B cell (primary cell): ENCODE measurements at regions not wholly inside any gene's neighbourhood (a gene's known extent, or its start where the extent isn't known, plus 50 kb on each side); places are given as distances from the start of the nearest gene placed in this dataset.

Experiments
- ATAC-seq: fragments of 200-7000 bp; cut with Tn5 transposase; one replicate; pipeline ENCODE4 v1.10.0; 2021; ENCODE audit warnings: low read depth, mild to moderate bottlenecking, moderate number of reproducible peaks, moderate library complexity
- CTCF ChIA-PET: fragments of 350-600 bp; sonication (Branson Sonifier 250); formaldehyde crosslinking; loops from one replicate; lab custom pipeline; 2021; ENCODE audit warnings: antibody characterized with exemption, inconsistent platforms; lab: Charles Lee
- POLR2A ChIA-PET: fragments of 350-600 bp; sonication (Branson Sonifier 250); formaldehyde crosslinking; loops from one replicate; lab custom pipeline; 2021; ENCODE audit warnings: antibody characterized with exemption; lab: Charles Lee
- DNase-seq: peaks from one replicate; pipeline ENCODE4 v3.0.0; 2013
- H2AFZ ChIP-seq: 2 replicates; pipeline ENCODE4 v1.6.1; 2012; ENCODE audit warnings: mild to moderate bottlenecking, low read depth, low read length; ENCODE audit not compliant: insufficient read depth, poor library complexity, severe bottlenecking
- H3K27ac ChIP-seq, 2 donors: 1 replicate in 1 of 2; 2 replicates in 1 of 2; pipeline ENCODE4 v1.5.1; 2012 to 2013; ENCODE audit warnings: low read length in 2 of 2, mild to moderate bottlenecking in 2 of 2, moderate library complexity in 1 of 2
- H3K27me3 ChIP-seq, 4 experiments: fragments of 200-600 bp in 1 of 4; sonication (generic) in 1 of 4; replicated peaks in 1 of 4; 1 replicate in 2 of 4; 2 replicates in 2 of 4; pipeline versions ENCODE4 v1.6.1 to v1.7.0; 2013 to 2016; ENCODE audit warnings: low read length in 3 of 4, mild to moderate bottlenecking in 2 of 4, mixed read lengths in 1 of 4, moderate library complexity in 1 of 4; ENCODE audit not compliant: insufficient read depth in 4 of 4, control insufficient read depth in 3 of 4; ENCODE audit errors: control extremely low read depth in 1 of 4
- H3K36me3 ChIP-seq, 2 experiments: replicated peaks in 1 of 2; 1 replicate in 1 of 2; 2 replicates in 1 of 2; pipeline versions ENCODE4 v1.6.1 to v1.7.1; 2013; ENCODE audit warnings: low read length in 1 of 2; ENCODE audit not compliant: insufficient read depth in 2 of 2, control insufficient read depth in 1 of 2; ENCODE audit errors: control extremely low read depth in 1 of 2, extremely low read depth in 1 of 2
- H3K4me1 ChIP-seq, 2 donors: fragments of 200-600 bp in 1 of 2; sonication (generic) in 1 of 2; 1 replicate in 1 of 2; 2 replicates in 1 of 2; pipeline versions ENCODE4 v1.5.1 to v1.6.1; 2013 to 2017; ENCODE audit warnings: low read length in 2 of 2; ENCODE audit not compliant: control insufficient read depth in 2 of 2, insufficient read depth in 2 of 2
- H3K4me2 ChIP-seq: replicated peaks from 2 replicates; pipeline ENCODE3; 2012; ENCODE audit warnings: mild to moderate bottlenecking, low read depth, low read length; ENCODE audit not compliant: poor library complexity, severe bottlenecking
- H3K4me3 ChIP-seq, 5 experiments: fragments of 200-600 bp in 1 of 5; sonication (generic) in 1 of 5; 1 replicate in 3 of 5; 2 replicates in 2 of 5; pipeline versions ENCODE4 v1.5.1 to v1.7.0; 2011 to 2016; ENCODE audit warnings: low read length in 4 of 5, mild to moderate bottlenecking in 4 of 5, low read depth in 2 of 5, control low read depth in 1 of 5, moderate library complexity in 1 of 5; ENCODE audit not compliant: insufficient read depth in 1 of 5; ENCODE audit errors: control extremely low read depth in 1 of 5, extremely low read depth in 1 of 5
- H3K79me2 ChIP-seq: fragments of 200-600 bp; sonication (generic); one replicate; pipeline ENCODE4 v1.6.0; 2016; ENCODE audit warnings: low read length; ENCODE audit not compliant: control insufficient read depth, insufficient read depth
- H3K9ac ChIP-seq: fragments of 200-600 bp; sonication (generic); 2 replicates; pipeline ENCODE4 v1.6.1; 2017; ENCODE audit warnings: mild to moderate bottlenecking, low read length, moderate library complexity
- H3K9me3 ChIP-seq, 3 donors: one replicate each; pipeline versions ENCODE4 v1.6.1 to v1.7.1; 2013; ENCODE audit warnings: low read length in 2 of 3; ENCODE audit not compliant: control insufficient read depth in 2 of 3, insufficient read depth in 1 of 3; ENCODE audit errors: control extremely low read depth in 1 of 3
- H4K20me1 ChIP-seq: 2 replicates; pipeline ENCODE4 v1.6.0; 2012; ENCODE audit warnings: mild to moderate bottlenecking, low read length; ENCODE audit not compliant: insufficient read depth, control insufficient read depth, poor library complexity, severe bottlenecking
- H3K27ac Mint-ChIP-seq: one replicate; pipeline ENCODE4 v1.8.0; 2021; ENCODE audit warnings: mixed read lengths
- H3K27me3 Mint-ChIP-seq: one replicate; pipeline ENCODE4 v1.8.0; 2021; ENCODE audit warnings: mixed read lengths
- H3K4me1 Mint-ChIP-seq: one replicate; pipeline ENCODE4 v1.8.0; 2021; ENCODE audit warnings: mixed read lengths
- H3K4me3 Mint-ChIP-seq: one replicate; pipeline ENCODE4 v1.8.0; 2021; ENCODE audit warnings: mixed read lengths
- H3K9me3 Mint-ChIP-seq: one replicate; pipeline ENCODE4 v1.8.0; 2022; ENCODE audit warnings: mixed read lengths; ENCODE audit not compliant: insufficient read depth
- EZH2 ChIP-seq: IDR thresholded peaks from 2 replicates; pipeline ENCODE4 v1.6.1; 2012; ENCODE audit warnings: borderline replicate concordance, low read depth, mild to moderate bottlenecking, moderate library complexity, low read length; ENCODE audit not compliant: insufficient read depth, poor library complexity, severe bottlenecking
- WGBS: methylation state at CpG from one replicate; pipeline ENCODE4 v1.1.5; 2013; ENCODE audit warnings: missing lambda C conversion rate; ENCODE audit not compliant: insufficient coverage; 5-methylcytosine and 5-hydroxymethylcytosine counted together
- intact Hi-C: fragments of 100-400 bp; cut with micrococcal nuclease; formaldehyde crosslinking; loops from one replicate; pipeline ENCODE4 v1.10.0; 2022
- TF ChIP-seq, protein P1 (sequence below): fragments of 200-600 bp; IDR thresholded peaks from one replicate; pipeline ENCODE4 v1.8.0; 2022; ENCODE audit warnings: antibody characterized with exemption, mild to moderate bottlenecking

DNA sequence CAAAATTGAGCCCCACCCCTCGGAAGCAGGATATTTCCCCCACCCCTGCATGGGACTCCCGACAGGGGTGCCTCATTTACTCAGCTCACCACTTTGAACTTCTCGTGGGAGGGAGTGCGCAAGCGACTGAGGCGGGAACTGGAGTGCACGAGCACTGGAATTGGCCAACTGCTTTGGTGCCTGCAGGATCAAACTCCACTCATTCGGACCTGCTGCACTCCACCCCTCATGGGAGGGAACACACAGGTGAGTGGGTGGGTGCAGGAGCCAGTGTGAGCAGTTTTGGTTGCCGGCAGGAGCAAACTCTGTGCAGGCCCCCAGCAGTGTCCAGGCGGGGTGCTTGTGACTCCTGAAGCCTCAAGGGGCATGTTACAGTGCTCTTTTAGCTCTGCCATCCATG, 301.2 kb downstream of the TUSC1 start:
- H3K9me3 Mint-ChIP-seq = peaks cover 4% of the 10 kb centered on the region
- TF ChIP-seq, protein P1, sequence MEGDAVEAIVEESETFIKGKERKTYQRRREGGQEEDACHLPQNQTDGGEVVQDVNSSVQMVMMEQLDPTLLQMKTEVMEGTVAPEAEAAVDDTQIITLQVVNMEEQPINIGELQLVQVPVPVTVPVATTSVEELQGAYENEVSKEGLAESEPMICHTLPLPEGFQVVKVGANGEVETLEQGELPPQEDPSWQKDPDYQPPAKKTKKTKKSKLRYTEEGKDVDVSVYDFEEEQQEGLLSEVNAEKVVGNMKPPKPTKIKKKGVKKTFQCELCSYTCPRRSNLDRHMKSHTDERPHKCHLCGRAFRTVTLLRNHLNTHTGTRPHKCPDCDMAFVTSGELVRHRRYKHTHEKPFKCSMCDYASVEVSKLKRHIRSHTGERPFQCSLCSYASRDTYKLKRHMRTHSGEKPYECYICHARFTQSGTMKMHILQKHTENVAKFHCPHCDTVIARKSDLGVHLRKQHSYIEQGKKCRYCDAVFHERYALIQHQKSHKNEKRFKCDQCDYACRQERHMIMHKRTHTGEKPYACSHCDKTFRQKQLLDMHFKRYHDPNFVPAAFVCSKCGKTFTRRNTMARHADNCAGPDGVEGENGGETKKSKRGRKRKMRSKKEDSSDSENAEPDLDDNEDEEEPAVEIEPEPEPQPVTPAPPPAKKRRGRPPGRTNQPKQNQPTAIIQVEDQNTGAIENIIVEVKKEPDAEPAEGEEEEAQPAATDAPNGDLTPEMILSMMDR = no peak
- TF ChIP-seq EZH2 = no peak
- Histone ChIP-seq H3K4me3 (no peak overlapping the region), H3K79me2 (no peaks in the 10 kb centered on the region), H3K27ac (no peak overlapping the region), H2AFZ (no peak overlapping the region), H3K27me3 (no peaks in the 10 kb centered on the region), H3K36me3 (no peaks in the 10 kb centered on the region), H4K20me1 (no peaks in the 10 kb centered on the region), H3K9ac (no peak overlapping the region), H3K9me3 (peaks cover 0 to 9% (median 0%) of the 10 kb centered on the region in 3 donors), H3K4me1 (no peaks in the 10 kb centered on the region), H3K4me2 (no peak overlapping the region)
- no peaks in the 10 kb centered on the region for H3K4me1 Mint-ChIP-seq
- WGBS = 91% methylated on average over 8 of the region's 10 CpGs
- H3K4me3 Mint-ChIP-seq = no peak overlapping the region
- no peak for ATAC-seq
- H3K27ac Mint-ChIP-seq = no peak overlapping the region
- intact Hi-C loops = no loop called here
- DNase-seq = no peak
- ChIA-PET POLR2A (no interaction called here), CTCF (no interaction called here)
- no peaks in the 10 kb centered on the region for H3K27me3 Mint-ChIP-seq

DNA sequence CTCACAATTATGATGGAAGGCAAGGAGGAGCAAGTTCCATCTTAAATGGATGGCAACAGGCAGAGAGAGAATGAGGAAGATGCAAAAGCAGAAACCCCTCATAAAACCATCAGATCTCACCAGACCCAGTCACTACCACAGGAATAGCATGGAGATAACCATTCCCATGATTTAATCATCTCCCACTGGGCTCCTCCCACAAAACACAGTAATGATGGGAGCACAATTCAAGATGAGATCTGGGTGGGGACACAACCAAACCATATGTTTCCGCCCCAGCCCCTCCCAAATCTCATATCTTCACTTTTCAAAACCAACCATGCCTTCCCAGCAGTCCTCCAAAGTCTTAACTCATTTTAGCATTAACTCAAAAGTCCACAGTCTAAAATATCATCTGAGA, 304.0 kb downstream of the TUSC1 start:
- Histone ChIP-seq H3K79me2 (no peaks in the 10 kb centered on the region), H3K4me3 (no peak overlapping the region), H4K20me1 (no peaks in the 10 kb centered on the region), H2AFZ (no peak overlapping the region), H3K36me3 (no peaks in the 10 kb centered on the region), H3K4me1 (no peaks in the 10 kb centered on the region), H3K27me3 (no peaks in the 10 kb centered on the region), H3K4me2 (no peak overlapping the region), H3K9me3 (peaks cover 0 to 10% (median 0%) of the 10 kb centered on the region in 3 donors), H3K27ac (no peak overlapping the region), H3K9ac (no peak overlapping the region)
- no peak for ATAC-seq
- no peak for DNase-seq
- Mint-ChIP-seq H3K9me3 (peaks cover 4% of the 10 kb centered on the region), H3K4me3 (no peak overlapping the region), H3K27me3 (no peaks in the 10 kb centered on the region), H3K4me1 (no peaks in the 10 kb centered on the region), H3K27ac (no peak overlapping the region)
- TF ChIP-seq EZH2 = no peak
- TF ChIP-seq, protein P1 = no peak
- ChIA-PET POLR2A (no interaction called here), CTCF (no interaction called here)
- intact Hi-C loops = no loop called here
- 57% methylated on average over 1 of the region's 1 CpG for WGBS
